Fibroblast of the aortic adventitia (primary cell): ENCODE measurements at regions not wholly inside any gene's neighbourhood (a gene's known extent, or its start where the extent isn't known, plus 50 kb on each side); places are given as distances from the start of the nearest gene placed in this dataset.

Experiments used
- DNase-seq: peaks from one replicate; pipeline ENCODE4 v3.0.0-alpha.2; 2010; ENCODE audit warnings: low read depth
- H3K4me3 ChIP-seq: 2 replicates; pipeline ENCODE4 v1.5.1; 2011; ENCODE audit warnings: low read depth, mild to moderate bottlenecking, control low read depth, low read length, moderate library complexity
- TF ChIP-seq, protein P1 (sequence below): IDR thresholded peaks from 2 replicates; pipeline ENCODE4 v1.5.1; 2011; ENCODE audit warnings: mild to moderate bottlenecking, low read length, control low read depth, inconsistent platforms; ENCODE audit not compliant: insufficient read depth

DNA sequence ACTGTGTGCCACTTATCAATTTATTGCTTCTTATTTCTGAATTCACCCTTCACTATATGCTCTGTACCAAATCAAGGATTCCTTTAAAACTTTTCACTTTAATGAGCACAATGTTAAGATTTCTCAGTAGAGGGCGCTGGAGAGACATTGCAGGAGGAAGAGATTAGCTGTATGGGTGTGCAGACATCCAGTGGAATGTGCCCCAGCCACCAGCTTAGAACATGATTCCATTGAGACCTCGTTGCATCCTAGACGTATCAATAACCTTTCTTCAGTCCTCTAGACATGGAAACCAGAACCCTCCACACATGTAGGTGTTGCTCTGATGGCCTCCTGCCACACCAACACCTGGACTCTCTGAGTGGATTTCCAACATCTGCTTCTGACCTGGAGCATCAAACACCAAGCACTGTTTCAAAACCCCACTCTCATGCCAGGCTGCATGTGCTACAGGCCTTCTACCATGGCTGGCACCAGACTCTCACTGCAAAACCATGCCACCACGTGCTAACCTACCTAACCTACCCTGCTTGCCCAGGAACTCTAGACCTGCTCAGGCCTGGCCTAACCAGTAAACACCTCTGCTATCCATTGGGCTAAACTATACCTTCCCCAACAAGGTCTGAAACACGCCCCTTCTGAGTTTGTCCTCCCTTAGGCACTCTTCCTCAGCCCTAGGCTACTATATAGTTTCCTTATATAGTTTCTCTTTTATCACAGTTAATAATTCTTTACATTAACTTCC lies 633.2 kb upstream of the PKDCC start:
- TF ChIP-seq, protein P1, sequence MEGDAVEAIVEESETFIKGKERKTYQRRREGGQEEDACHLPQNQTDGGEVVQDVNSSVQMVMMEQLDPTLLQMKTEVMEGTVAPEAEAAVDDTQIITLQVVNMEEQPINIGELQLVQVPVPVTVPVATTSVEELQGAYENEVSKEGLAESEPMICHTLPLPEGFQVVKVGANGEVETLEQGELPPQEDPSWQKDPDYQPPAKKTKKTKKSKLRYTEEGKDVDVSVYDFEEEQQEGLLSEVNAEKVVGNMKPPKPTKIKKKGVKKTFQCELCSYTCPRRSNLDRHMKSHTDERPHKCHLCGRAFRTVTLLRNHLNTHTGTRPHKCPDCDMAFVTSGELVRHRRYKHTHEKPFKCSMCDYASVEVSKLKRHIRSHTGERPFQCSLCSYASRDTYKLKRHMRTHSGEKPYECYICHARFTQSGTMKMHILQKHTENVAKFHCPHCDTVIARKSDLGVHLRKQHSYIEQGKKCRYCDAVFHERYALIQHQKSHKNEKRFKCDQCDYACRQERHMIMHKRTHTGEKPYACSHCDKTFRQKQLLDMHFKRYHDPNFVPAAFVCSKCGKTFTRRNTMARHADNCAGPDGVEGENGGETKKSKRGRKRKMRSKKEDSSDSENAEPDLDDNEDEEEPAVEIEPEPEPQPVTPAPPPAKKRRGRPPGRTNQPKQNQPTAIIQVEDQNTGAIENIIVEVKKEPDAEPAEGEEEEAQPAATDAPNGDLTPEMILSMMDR: peak; percentile 62
- peak; percentile 50 for DNase-seq
- H3K4me3 ChIP-seq: no peak overlapping the region

DNA sequence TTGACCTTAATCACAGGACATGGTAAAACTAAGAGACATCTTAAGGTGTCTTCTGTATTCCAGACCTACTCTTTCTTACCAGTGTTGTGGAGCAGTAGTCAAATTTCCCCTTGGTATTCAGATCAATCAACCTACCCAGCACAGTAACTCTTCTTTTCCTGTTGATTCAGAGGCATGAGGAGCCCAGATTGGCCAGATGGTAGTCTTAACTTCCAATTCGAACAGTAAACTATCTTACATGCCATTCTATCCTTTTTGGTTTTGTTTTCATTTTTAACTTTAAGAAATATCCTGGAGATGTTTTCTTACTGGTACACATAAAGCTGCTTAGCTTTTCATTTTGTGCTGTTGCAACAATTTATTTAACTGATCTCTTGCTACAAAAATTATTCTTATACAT lies 630.3 kb upstream of the PKDCC start:
- TF ChIP-seq, protein P1: no peak

DNA sequence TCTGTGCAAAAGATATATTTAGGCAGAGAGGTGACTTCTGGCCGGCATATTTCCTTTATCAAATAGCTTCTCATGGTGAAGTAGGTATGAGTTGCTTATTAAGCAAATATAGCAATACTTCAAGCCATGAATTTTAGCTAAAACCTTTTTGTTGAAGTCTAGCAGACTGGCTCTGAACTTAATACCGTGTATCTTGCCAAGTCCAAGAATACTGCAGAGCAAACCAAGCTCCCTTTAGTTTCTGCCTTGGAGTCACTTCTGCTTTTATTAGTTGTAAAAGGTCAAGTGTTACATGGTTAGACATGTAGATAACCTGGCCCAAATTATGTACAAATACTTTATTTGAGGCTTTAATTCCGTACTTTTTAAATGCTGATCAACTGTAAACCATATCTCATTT lies 627.6 kb upstream of the PKDCC start:
- DNase-seq: no peak
- TF ChIP-seq, protein P1: no peak
- H3K4me3 ChIP-seq: no peak overlapping the region

More for the DNA sequence above, 630.3 kb upstream of the PKDCC start:
- no peak overlapping the region for H3K4me3 ChIP-seq
- no peak for DNase-seq

DNA sequence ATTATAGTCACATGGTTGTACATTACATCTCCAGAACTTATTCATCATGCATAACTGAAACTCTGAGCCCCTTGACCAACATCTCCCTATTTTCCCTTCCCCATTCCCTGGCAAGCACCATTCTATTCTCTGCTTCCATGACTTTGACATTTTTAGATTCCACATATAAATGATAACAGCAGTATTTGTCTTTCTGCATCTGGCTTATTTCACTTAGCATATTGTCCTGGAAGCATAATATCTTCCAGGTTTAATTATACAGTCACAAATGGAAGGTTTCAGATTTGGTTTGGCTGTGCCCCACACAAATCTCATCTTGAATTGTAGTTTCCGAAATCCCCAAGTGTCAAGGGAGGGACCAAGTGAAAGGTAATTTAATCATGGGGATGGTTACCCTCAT lies 626.9 kb upstream of the PKDCC start:
- TF ChIP-seq, protein P1: no peak
- H3K4me3 ChIP-seq: no peak overlapping the region
- no peak for DNase-seq

DNA sequence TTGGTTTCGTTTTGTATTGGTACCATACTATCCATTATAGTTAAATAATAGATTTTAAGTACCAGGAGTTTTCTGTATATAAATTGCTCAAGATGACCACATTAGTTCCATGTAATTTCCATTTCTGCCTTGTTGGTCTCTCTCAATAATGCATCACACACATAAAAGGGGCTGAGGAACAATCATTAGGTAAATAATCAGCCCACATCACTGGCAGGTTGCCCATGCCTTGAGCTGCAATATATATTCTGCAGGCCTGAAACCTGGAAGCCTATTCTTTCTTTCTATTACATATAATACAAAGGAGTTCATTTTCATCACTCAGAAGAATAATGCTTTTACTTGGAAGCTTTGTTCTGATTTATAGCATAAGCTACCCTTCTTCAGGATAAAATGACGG lies 616.1 kb upstream of the PKDCC start:
- no peak for DNase-seq
- H3K4me3 ChIP-seq: no peak overlapping the region
- TF ChIP-seq, protein P1: no peak

DNA sequence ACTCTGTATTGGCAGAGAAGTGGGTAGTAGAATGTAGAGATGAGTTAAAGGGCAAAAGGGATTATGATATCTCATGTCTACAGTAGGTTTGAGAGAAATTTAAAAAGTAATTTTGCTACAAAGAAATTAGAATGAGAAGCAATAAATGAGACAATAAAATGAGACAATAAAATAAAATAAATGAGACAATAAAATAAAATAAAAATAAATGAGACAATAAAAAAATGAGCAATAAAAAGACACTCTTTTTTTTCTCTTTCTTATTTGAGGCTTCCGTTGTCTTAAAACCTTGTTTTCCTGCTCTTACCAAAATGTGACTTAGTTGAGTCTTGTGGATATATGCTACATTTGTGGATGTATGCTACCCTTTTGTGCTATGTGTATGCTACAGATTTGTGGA lies 615.4 kb upstream of the PKDCC start:
- TF ChIP-seq, protein P1: no peak
- no peak overlapping the region for H3K4me3 ChIP-seq
- no peak for DNase-seq

DNA sequence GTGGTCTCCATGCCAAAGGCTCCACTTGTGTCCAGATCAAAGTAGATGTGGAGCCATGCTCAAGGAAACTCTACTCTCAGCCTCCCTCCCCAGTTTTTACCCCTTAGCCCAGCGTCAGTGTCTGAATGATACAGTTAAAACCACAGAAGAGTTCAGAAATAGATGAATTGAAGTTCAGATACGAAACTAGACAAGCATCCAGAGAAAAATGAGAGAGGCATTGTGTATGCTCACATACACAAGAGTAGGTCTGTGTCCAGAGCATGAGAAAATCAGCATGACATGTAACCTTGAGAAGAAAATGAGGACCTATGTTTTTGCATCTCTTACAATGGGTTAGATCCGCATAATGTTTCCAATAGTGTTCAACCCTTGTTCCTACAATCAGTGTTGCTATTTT lies 612.8 kb upstream of the PKDCC start:
- TF ChIP-seq, protein P1: no peak
- no peak for DNase-seq
- no peak overlapping the region for H3K4me3 ChIP-seq
